Caki2 (cell line): ENCODE measurements at regions not wholly inside any gene's neighbourhood (a gene's known extent, or its start where the extent isn't known, plus 50 kb on each side); places are given as distances from the start of the nearest gene placed in this dataset.
A peak's percentile ranks its signal among the peaks of the same experiment; 100 is the strongest.
"Not testable (repeated sequence)": the region's sequence is repeated elsewhere in the genome, so short reads cannot be mapped to it uniquely, and the experiment has no call there.

Experiments
- DNase-seq: peaks from one replicate; pipeline ENCODE4 v3.0.0-alpha.2; 2015; ENCODE audit warnings: low read depth
- in situ Hi-C: cut with HindIII; loops from 2 replicates; pipeline ENCODE4 v1.10.0; 2016; ENCODE audit warnings: low sequenced_read_pairs, low pct_unique_long_range_greater_than_20kb, mixed read lengths

DNA sequence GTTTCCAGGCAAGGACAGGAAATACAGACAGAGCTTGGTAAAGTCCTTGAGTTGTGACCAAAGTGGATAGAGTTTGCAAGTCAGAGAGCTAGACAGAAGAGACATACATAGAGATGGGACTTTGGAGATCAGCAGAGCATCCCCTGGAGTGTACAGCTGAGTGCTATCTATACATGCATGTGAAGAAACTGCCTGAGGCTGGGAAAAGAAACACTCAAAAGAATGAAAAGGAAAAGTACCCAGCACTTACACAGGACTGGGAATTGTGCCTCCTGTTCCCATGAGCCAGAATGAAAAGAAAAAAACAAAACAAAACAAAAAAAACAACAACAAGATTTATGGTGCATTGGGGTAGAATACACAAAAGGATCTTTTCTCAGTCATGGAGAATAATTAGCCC lies 606.4 kb downstream of the ZNF608 start:
- in situ Hi-C loops: no loop called here
- DNase-seq: no peak

DNA sequence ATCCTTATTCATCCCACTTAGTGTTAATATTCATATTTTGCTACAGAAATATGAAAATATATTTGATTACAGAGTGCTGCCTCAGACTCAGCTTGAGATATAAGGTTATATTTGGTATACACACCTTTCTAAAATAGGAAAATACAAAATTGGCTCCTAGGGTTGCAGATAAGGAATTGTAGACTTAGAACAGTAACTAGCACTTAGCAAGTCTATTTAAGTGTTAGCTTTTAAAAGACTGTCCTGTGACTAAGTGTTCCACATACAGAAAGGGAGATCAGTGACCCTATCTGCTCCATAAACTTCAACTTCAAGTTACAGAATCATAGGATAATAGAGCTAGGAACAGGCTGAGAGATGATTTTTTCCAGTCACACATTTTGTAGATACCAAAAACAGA lies 607.0 kb downstream of the ZNF608 start:
- in situ Hi-C loops: no loop called here
- no peak for DNase-seq

DNA sequence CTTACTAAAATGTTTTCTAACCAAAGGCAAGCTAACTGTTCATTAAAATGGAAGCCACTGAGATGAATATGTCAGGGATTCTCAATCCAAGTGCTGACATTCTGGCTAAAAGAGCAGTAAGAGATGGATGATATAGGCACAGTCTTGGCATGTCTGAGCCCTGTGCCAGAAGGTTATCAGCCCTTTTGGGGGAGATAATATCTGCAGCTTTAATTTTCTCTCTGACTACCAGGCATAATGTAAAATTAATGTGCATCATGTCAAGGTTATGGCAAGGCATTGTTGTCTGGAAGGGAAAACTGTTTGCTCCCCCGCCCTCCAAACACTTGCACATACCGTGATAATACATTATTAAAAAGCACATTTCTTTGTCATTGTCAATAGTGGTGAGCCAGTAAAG lies 609.8 kb downstream of the ZNF608 start:
- no peak for DNase-seq
- in situ Hi-C loops: no loop called here

DNA sequence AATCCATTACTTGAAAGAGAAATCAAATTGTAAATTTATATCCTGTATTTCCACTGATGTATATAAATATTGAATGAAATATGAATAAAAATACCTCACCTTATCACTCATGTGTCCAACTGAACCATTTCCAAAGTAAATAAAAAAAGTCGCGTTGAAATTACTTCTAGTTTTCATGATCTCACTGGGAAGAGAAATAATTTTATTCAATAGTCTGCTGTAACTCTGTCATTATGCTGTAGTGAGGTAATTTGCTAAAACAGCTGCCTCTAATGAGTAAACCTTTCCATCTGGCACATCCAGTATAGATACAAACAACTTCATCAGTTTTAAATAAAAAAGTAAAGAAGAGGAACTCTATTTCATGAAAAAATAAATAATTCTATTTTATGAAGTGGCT lies 611.5 kb downstream of the ZNF608 start:
- DNase-seq: no peak
- in situ Hi-C loops: no loop called here

DNA sequence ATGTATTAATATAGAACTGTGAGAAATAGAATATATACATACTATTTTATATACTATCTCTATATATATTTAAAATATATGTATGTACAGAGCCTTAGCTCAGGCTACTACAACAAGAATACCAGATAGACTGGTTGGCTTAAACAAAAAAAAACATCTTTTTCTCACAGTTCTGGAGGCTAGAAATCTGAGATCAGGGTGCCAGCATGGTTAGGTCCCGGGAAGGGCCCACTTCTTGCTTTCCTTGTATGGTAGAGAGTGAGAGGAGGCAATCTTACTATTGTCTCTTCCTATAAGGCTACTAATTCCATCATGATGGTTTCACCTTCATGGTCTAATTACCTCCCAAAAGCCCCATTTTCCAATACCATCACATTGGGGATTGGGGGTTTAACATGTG lies 613.0 kb downstream of the ZNF608 start:
- in situ Hi-C loops: no loop called here
- DNase-seq: no peak

DNA sequence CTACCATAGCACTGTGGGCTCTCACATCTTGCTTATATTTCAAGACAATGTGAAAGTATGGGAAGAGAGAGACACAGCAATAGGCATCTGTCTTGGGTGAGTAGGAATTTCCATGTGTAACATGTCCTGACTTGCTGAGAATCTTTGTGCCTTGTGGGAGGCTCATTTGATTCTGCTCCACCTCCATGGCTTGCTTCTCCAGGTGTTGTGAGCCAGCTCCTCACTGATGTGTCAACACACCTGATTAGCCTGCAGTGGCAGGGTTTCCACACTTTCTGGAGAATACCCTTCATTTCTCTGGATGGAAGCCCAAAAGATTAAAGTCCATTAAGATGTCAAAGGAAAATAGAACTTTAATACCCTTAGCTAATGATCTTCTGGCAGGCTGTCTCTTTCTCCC lies 613.6 kb downstream of the ZNF608 start:
- no peak for DNase-seq
- in situ Hi-C loops: no loop called here

DNA sequence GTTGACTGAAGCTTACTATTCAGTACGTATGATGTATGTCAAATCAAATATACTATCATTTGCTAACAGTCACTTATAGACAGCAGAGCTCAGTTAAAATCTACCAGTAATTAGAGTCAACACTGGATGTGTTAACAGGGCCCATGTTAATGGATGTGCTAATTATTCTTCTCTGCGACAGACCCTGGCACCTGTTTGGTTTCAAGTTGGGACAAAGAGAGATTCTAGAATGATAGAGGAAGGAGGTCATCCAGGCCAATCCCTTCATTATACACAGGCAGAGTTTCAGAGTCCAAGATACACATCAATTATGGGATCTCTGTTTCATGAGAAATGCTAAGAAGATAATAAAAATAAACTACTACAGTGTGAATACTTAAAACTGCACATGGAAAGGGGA lies 615.0 kb downstream of the ZNF608 start:
- in situ Hi-C loops: no loop called here

DNA sequence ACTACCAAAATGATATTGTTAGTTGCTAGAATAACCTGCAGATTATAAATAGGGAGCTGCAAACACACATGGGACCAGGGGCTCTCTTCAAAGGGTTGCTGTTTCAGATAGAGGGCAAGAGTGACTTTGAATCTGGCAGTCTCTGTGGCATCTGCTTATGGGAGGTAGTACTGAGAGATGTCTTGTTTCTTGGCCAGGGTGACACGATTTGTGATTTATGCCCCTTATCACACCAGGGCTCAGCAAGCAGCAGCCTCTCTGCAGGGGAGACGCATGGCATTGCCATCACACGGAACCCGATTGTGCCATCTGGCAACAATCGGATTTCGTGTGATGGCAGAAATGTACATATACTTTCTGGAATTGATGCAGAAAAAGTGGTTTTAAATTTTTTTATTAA lies 615.6 kb downstream of the ZNF608 start:
- DNase-seq: no peak
- in situ Hi-C loops: no loop called here

More for the DNA sequence above, 615.0 kb downstream of the ZNF608 start:
- no peak for DNase-seq

DNA sequence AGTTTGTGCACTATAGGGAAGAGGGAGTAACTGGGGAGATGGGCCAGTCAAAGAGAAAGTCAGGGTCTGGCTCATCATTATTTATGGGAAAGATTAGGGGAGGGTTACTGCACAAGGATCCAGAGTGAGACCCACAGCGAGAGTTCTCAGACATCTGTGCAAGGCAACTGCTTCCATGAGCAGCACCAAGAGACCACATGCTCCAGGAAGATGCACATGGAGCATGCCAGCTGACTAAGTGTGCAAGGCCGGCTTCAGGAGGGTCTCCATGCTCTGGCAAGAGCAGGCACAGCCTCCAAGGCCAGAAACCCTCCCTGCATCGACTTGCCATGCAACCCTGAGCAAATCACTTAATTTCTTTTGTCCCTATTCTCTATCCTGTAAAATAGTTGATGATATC lies 616.9 kb downstream of the CSNK1G3 start:
- in situ Hi-C loops: no loop called here
- DNase-seq: no peak

DNA sequence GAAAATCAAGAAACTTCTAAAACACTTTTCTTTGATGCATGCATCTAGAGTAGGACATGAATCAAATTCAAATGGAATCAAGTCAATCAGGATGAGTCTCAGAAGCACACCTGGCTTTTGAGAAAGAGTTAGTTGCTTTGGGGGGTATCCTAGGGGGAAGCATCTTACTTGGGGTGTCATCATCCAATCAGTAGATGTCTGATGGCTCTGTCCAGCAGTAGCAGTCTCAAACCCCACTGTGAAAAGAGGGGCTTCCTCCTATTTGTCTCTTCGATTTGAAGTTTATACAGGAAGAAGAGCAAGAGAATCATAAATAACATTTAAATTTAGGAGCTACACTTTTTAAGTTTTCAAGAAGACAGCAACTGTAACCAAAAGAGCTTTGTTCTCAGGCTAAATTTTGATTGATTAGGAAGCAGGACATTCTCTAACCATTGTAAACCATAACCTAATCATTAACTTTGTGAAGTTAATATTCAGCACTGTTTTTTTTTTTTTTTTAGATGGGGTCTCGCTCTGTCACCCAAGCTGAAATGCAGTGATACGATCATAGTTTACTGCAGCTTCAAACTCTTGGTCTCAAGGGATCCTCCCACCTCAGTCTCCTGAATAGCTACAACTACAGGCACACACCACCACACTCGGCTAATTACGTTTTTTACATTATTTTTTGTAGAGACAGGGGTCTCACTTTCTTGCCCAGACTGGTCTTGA lies 614.7 kb downstream of the CSNK1G3 start:
- peak; percentile 79 for DNase-seq
- in situ Hi-C loops: no loop called here

DNA sequence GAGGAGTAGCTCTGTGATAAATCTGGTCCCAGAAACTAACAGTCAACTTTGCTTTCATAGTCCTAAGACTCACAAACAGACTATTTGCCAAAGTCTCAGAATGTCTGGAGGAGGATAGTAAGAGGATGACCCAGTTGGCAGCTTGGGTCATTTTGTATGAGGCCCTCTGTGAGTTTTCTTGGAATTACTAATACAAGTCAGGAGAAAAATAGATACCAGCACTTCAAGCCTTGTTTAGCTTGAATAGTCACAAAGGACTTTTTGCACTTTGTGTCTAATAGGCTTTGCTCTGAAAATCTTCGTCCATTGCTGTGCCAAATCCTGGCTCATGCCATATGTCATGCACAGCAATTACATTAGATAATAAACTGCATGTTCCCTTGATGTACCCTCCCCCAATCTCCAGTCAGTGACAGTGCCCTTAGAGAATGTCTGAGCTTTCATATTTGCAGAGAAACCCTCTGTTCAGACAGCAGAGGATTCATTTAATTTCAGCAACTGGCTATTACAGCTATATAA lies 612.8 kb downstream of the CSNK1G3 start:
- DNase-seq: no peak
- in situ Hi-C loops: no loop called here

DNA sequence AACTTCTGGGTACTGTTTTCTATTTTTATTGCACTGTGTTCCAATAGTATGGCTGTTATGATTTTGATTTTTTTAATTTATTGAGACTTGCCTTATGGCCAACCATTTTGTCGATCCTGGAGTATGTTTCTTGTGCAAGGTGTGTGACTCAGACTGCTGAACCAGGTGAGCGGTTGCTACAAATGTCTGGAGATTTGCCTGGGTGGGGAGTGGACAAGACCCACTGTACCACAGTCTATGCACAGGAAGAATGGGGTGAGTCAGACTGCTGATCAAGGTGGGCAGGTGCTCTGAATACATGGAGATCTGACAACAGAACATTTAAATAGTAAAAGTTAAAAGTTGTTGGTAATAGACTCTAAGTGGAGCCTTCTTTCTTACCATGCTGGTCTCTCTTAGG lies 609.2 kb downstream of the CSNK1G3 start:
- DNase-seq: no peak

DNA sequence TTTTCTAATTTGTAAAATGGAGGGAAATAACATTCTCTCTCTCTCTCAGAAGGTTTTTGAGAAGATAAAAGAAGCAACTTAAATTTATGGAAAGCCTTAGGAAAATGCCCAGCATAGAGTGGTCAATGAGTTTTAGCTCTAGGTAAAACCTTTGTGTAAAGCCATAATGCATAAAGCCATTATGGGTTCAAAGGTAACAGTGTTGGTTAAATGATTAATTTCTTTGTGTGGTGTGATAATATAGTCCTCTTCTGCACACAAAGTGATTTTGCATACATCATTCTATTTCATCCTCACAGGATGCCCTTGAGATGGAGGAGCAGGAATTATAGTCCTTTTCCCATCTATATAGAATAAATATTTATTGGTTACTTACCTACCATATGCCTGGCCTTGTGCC lies 602.9 kb downstream of the CSNK1G3 start:
- DNase-seq: no peak
- in situ Hi-C loops: no loop called here

More for the DNA sequence above, 609.2 kb downstream of the CSNK1G3 start:
- in situ Hi-C loops: no loop called here

DNA sequence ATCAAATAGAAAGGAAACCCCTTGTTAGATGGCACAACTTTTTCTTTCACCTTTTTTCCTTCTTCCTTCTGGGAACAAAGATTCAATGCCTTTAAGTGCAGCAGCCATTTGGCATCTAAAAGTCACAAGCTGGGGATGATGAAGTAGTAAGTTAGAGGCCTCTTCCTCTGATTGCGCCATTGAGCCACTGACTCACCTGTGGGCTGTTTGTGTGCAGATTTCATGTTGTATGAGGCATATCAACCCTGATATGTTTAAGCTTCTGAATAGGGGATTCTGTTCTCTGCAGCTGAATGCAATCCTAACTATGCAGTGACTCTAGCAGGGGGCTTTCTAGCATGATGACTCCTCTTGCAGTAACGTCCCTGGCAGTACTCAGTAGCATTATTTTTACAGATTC lies 599.9 kb downstream of the CSNK1G3 start:
- DNase-seq: no peak
- in situ Hi-C loops: no loop called here

DNA sequence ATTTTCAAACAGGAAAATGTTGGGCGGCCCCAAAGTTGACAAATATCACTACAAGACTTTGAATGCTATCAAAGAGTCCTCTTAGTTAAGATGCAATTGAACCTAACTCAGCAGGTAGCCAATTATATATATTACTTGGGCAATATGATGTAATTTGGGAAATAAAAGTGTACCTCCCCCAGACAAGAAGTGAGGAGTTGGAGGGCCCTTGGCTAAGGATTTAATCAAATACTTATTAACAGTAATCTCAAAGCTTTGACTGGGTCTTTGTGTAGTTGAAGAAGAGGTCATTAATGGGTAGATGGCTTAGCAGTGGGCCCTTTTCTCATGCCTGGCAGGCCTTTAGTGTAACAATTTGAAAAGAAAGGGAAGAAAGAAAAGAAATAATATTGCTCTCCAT lies 599.0 kb downstream of the CSNK1G3 start:
- no peak for DNase-seq
- in situ Hi-C loops: no loop called here

DNA sequence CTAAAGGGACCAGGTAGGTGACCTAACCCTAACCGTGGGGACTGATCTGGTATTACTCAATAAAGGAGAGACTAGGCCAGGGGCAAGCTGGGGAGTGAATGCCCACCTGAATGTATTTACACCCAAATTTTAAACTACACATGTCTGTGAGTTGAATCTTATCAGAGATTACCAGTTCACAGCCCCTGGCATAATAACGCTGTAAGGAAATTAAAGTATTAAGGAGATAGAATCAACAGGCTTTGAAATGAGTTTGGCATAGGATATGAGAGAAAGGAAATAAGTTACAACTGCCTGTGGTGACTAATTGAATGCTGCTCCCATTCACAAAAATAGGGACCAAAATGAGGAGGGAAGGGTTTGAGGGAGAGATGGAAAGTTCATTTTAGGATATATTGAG lies 593.3 kb downstream of the CSNK1G3 start:
- in situ Hi-C loops: no loop called here
- no peak for DNase-seq

DNA sequence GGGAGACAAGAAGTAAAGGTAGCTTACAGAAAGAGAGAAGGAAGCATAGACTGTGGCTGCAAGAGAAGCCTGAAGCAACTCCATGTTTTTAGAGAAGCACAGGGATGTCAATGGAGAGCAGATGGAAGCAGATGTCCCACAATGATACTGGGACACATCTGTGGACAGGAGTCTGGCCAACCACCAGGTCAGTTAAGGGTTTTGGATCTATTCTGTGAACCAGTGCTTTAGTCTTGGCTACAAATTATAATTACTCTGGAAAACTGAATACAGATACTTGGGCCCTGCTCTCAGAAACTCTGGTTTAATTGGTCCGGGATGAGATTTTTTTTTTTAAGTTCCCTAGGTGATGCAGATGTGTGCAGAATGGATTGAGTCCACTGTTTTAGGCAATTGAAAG lies 592.8 kb downstream of the CSNK1G3 start:
- no peak for DNase-seq
- in situ Hi-C loops: no loop called here

DNA sequence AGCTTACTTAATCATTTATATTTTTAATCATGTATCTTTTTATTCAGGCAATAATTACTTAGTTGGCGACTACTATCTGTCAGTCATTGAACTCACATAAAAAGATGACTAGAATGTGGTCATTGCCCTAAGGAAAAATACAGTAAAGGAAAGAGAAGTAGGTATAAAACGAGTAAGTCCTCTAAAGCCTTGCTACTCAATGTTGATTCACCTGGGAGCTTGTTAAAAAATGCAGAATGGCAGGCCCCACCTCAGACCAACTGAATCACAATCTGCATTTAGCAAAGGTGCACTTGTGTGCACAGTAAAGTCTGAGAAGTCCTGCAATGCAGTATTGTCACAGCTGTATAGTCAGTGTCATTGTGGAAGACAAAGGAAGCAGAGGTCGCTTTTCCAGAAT lies 592.4 kb downstream of the CSNK1G3 start:
- in situ Hi-C loops: no loop called here
- no peak for DNase-seq

DNA sequence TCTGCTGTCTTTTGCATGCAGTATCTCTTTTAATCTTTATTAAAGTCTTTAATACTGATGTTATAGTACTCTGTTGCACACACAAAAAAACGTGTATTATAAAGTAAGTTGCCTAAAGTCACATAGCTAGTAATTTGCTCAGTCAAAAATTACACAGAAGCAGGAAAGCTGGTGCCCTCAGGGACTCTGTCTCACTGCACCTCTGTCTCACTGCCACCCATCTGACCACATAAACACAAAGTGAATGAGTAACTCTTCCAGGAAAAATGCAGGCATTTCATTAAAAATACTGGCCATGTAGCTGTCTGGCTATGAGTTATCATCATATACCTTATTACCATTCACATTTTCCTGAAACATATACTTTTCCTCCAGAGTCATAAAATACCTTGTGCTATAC lies 591.7 kb downstream of the CSNK1G3 start:
- peak; percentile 39 for DNase-seq

DNA sequence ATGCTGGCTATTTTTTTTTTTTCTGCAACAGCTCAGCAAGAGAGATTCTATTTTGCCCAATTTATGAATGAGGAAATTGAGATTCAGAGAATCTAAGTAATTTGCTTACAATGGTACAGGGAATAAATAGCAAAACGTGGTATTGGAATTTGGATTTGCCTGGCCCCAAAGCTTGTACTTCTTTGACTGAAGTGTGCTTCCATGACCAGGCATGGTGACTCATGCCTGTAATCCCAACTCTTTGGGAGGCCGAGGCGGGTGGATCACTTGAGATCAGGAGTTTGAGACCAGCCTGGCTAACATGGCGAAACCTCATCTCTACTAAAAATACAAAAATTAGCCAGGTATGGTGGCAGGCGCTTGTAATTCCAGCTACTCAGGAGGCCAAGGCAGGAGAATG lies 591.1 kb downstream of the CSNK1G3 start:
- in situ Hi-C loops, DNase-seq: not testable (repeated sequence)

More for the DNA sequence above, 591.7 kb downstream of the CSNK1G3 start:
- in situ Hi-C loops: no loop called here
